ENCODE measurements at regions not wholly inside any gene's neighbourhood (a gene's known extent, or its start where the extent isn't known, plus 50 kb on each side); places are given as distances from the start of the nearest gene placed in this dataset.

GRCh38 chr1:21352586-21352985 lies 62.3 kb upstream of the ECE1 start:
- no peak overlapping the region for H3K4me3 Mint-ChIP-seq
- DNase-seq (ENCODE audit: low spot score), result no peak
- no peak for ATAC-seq
- H3K27me3 Mint-ChIP-seq (ENCODE audit: low read depth), result no peaks in the 10 kb centered on the region; the same call in 1 of the 2 replicates
- POLR2A ChIA-PET, result no interaction called here
- CTCF ChIA-PET, result interaction anchor here (2.4 to 3.2 kb wide), 2 partner anchors 82 to 97 kb away, joined by 17 to 19 read pairs; no protein-coding TSS in a partner anchor
- no peaks in the 10 kb centered on the region for H3K36me3 Mint-ChIP-seq
- TF ChIP-seq ZNF219 (CRISPR knock-in tag; IDR thresholded peaks at IDR 0.05; ENCODE audit: borderline replicate concordance) (no peak), CREM (CRISPR knock-in tag; IDR thresholded peaks at IDR 0.05) (no peak), ZNF317 (CRISPR knock-in tag; IDR thresholded peaks at IDR 0.05; ENCODE audit: borderline replicate concordance, low read depth) (no peak), NR2C2 (CRISPR knock-in tag; IDR thresholded peaks at IDR 0.05) (no peak)
- TF ChIP-seq, protein P1, sequence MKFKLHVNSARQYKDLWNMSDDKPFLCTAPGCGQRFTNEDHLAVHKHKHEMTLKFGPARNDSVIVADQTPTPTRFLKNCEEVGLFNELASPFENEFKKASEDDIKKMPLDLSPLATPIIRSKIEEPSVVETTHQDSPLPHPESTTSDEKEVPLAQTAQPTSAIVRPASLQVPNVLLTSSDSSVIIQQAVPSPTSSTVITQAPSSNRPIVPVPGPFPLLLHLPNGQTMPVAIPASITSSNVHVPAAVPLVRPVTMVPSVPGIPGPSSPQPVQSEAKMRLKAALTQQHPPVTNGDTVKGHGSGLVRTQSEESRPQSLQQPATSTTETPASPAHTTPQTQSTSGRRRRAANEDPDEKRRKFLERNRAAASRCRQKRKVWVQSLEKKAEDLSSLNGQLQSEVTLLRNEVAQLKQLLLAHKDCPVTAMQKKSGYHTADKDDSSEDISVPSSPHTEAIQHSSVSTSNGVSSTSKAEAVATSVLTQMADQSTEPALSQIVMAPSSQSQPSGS (CRISPR knock-in tag; IDR thresholded peaks at IDR 0.05; ENCODE audit: borderline replicate concordance, low read depth), result no peak
- H3K27ac Mint-ChIP-seq, result no peak overlapping the region
- H3K9me3 Mint-ChIP-seq, result no peaks in the 10 kb centered on the region
- H3K4me1 Mint-ChIP-seq, result no peaks in the 10 kb centered on the region

- Mint-ChIP-seq H3K27ac (no peak overlapping the region), H3K9me3 (no peaks in the 10 kb centered on the region), H3K4me3 (no peak overlapping the region), H3K27me3 (ENCODE audit: low read depth) (no peaks in the 10 kb centered on the region), H3K36me3 (no peaks in the 10 kb centered on the region), H3K4me1 (no peaks in the 10 kb centered on the region)
- DNase-seq (ENCODE audit: low spot score) (no peak), ATAC-seq (no peak)
- CTCF ChIA-PET, result interaction anchor here (1.0 kb wide), 2 partner anchors 81 to 97 kb away, joined by 3 to 11 read pairs; no protein-coding TSS in a partner anchor
- POLR2A ChIA-PET, result no interaction called here
- TF ChIP-seq, protein P2, sequence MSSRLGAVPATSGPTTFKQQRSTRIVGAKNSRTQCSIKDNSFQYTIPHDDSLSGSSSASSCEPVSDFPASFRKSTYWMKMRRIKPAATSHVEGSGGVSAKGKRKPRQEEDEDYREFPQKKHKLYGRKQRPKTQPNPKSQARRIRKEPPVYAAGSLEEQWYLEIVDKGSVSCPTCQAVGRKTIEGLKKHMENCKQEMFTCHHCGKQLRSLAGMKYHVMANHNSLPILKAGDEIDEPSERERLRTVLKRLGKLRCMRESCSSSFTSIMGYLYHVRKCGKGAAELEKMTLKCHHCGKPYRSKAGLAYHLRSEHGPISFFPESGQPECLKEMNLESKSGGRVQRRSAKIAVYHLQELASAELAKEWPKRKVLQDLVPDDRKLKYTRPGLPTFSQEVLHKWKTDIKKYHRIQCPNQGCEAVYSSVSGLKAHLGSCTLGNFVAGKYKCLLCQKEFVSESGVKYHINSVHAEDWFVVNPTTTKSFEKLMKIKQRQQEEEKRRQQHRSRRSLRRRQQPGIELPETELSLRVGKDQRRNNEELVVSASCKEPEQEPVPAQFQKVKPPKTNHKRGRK (CRISPR knock-in tag; IDR thresholded peaks at IDR 0.05; ENCODE audit: borderline replicate concordance), result no peak
- no peak for TF ChIP-seq JAZF1 (CRISPR knock-in tag; IDR thresholded peaks at IDR 0.05)
- no peak for TF ChIP-seq SMAD3 (CRISPR knock-in tag; IDR thresholded peaks at IDR 0.05; ENCODE audit: borderline replicate concordance)
- no peak for TF ChIP-seq NFE2L1 (CRISPR knock-in tag; IDR thresholded peaks at IDR 0.05)
- TF ChIP-seq ZNF232 (CRISPR knock-in tag; IDR thresholded peaks at IDR 0.05), result no peak
- no peak for TF ChIP-seq CTCF (IDR thresholded peaks at IDR 0.05)
- TF ChIP-seq USF1 (CRISPR knock-in tag; IDR thresholded peaks at IDR 0.05), result no peak
- TF ChIP-seq USF2 (CRISPR knock-in tag; IDR thresholded peaks at IDR 0.05), result no peak
- TF ChIP-seq NFYB (CRISPR knock-in tag; conservative IDR thresholded peaks at IDR 0.05; ENCODE audit: low read depth), result no peak
- no peak for TF ChIP-seq ZNF281 (CRISPR knock-in tag; IDR thresholded peaks at IDR 0.05)
- no peak for TF ChIP-seq ZNF219 (CRISPR knock-in tag; IDR thresholded peaks at IDR 0.05; ENCODE audit: borderline replicate concordance)
- TF ChIP-seq, protein P3, sequence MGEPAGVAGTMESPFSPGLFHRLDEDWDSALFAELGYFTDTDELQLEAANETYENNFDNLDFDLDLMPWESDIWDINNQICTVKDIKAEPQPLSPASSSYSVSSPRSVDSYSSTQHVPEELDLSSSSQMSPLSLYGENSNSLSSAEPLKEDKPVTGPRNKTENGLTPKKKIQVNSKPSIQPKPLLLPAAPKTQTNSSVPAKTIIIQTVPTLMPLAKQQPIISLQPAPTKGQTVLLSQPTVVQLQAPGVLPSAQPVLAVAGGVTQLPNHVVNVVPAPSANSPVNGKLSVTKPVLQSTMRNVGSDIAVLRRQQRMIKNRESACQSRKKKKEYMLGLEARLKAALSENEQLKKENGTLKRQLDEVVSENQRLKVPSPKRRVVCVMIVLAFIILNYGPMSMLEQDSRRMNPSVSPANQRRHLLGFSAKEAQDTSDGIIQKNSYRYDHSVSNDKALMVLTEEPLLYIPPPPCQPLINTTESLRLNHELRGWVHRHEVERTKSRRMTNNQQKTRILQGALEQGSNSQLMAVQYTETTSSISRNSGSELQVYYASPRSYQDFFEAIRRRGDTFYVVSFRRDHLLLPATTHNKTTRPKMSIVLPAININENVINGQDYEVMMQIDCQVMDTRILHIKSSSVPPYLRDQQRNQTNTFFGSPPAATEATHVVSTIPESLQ (CRISPR knock-in tag; IDR thresholded peaks at IDR 0.05), result no peak
- no peak for TF ChIP-seq AFF4 (CRISPR knock-in tag; IDR thresholded peaks at IDR 0.05; ENCODE audit: borderline replicate concordance)
- TF ChIP-seq ESRRA (CRISPR knock-in tag; IDR thresholded peaks at IDR 0.05; ENCODE audit: borderline replicate concordance), result no peak
These were observed 61.6 kb upstream of the ECE1 start for GRCh38 chr1:21351901-21352300.

Measured in WTC11 (cell line).